Kidney epithelial cell (primary cell): ENCODE measurements at regions not wholly inside any gene's neighbourhood (a gene's known extent, or its start where the extent isn't known, plus 50 kb on each side); places are given as distances from the start of the nearest gene placed in this dataset.

Experiments
- DNase-seq: peaks from one replicate; pipeline ENCODE4 v3.0.0-alpha.2; 2010; ENCODE audit warnings: low read depth
- H3K27me3 ChIP-seq: 2 replicates; pipeline ENCODE4 v1.6.0; 2011; ENCODE audit warnings: low read length; ENCODE audit not compliant: control insufficient read depth, insufficient read depth
- H3K36me3 ChIP-seq: 2 replicates; pipeline ENCODE4 v1.5.1; 2011; ENCODE audit warnings: low read length; ENCODE audit not compliant: control insufficient read depth, insufficient read depth
- H3K4me3 ChIP-seq: 2 replicates; pipeline ENCODE4 v1.5.1; 2011; ENCODE audit warnings: low read depth, mild to moderate bottlenecking, control low read depth, low read length
- TF ChIP-seq, protein P1 (sequence below): IDR thresholded peaks from 2 replicates; pipeline ENCODE4 v1.5.1; 2011; ENCODE audit warnings: mild to moderate bottlenecking, moderate library complexity, low read length, control low read depth, inconsistent platforms; ENCODE audit not compliant: insufficient read depth, poor library complexity, severe bottlenecking

GRCh38 chr16:64365448-64365931 is 756.4 kb downstream of the CDH11 start:
- Histone ChIP-seq H3K4me3 (no peak overlapping the region), H3K36me3 (no peaks in the 10 kb centered on the region), H3K27me3 (no peaks in the 10 kb centered on the region)
- TF ChIP-seq, protein P1, sequence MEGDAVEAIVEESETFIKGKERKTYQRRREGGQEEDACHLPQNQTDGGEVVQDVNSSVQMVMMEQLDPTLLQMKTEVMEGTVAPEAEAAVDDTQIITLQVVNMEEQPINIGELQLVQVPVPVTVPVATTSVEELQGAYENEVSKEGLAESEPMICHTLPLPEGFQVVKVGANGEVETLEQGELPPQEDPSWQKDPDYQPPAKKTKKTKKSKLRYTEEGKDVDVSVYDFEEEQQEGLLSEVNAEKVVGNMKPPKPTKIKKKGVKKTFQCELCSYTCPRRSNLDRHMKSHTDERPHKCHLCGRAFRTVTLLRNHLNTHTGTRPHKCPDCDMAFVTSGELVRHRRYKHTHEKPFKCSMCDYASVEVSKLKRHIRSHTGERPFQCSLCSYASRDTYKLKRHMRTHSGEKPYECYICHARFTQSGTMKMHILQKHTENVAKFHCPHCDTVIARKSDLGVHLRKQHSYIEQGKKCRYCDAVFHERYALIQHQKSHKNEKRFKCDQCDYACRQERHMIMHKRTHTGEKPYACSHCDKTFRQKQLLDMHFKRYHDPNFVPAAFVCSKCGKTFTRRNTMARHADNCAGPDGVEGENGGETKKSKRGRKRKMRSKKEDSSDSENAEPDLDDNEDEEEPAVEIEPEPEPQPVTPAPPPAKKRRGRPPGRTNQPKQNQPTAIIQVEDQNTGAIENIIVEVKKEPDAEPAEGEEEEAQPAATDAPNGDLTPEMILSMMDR, result no peak
- DNase-seq, result no peak

- H3K4me3 ChIP-seq, result no peak overlapping the region
These were observed 757.0 kb downstream of the CDH11 start for GRCh38 chr16:64364894-64365293.

DNA sequence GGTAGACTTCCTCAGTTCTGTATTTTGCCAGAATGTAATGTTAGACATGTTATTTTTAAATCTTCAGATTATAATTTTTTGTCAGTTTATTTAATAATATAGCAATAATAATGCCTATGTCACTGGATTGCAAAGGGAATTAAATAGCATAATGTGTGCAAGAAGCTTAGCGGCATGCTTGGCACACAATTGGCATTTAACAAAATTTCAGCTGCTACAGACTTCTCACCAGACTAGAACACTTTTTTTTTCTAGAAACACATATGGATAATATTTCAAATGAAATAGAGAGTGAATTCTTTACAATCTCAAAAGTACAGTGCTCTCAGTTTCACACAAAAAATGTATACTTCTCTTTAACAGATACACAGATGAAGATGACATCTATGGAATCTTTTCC is 757.4 kb downstream of the CDH11 start:
- Histone ChIP-seq H3K27me3 (no peaks in the 10 kb centered on the region), H3K4me3 (no peak overlapping the region), H3K36me3 (no peaks in the 10 kb centered on the region)
- TF ChIP-seq, protein P1, result no peak
- no peak for DNase-seq

More at GRCh38 chr16:64364894-64365293, 757.0 kb downstream of the CDH11 start:
- DNase-seq, result no peak
- Histone ChIP-seq H3K36me3 (no peaks in the 10 kb centered on the region), H3K27me3 (no peaks in the 10 kb centered on the region)
- TF ChIP-seq, protein P1, result no peak

- TF ChIP-seq, protein P1, result no peak
- H3K36me3 ChIP-seq, result no peaks in the 10 kb centered on the region
- no peak overlapping the region for H3K4me3 ChIP-seq
- no peaks in the 10 kb centered on the region for H3K27me3 ChIP-seq
- no peak for DNase-seq
These were observed 757.8 kb downstream of the CDH11 start for GRCh38 chr16:64364016-64364415.

DNA sequence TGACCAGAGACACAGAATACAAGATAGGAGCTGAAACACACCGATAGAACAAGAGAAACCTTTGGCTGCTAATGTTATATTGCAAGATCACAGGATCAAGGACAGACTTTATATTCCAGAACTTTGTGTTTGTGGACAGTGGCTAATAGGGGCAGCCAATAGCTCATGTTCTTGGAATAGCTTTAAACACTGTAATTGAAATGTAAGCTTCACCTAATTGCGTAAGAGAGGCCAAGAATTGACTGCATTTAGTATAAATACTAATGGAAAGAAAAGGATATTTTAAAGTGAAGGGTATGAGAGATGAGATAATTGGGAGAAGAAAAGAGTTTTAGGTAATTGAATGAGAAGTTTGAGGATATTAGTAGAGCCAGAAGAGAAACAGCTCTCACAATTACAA is 758.8 kb downstream of the CDH11 start:
- Histone ChIP-seq H3K27me3 (no peaks in the 10 kb centered on the region), H3K4me3 (no peak overlapping the region), H3K36me3 (no peaks in the 10 kb centered on the region)
- TF ChIP-seq, protein P1, result no peak
- DNase-seq, result no peak

- no peaks in the 10 kb centered on the region for H3K36me3 ChIP-seq
- H3K27me3 ChIP-seq, result no peaks in the 10 kb centered on the region
- no peak overlapping the region for H3K4me3 ChIP-seq
- peak; percentile 37 for DNase-seq
- TF ChIP-seq, protein P1, result no peak
These were observed 759.7 kb downstream of the CDH11 start for GRCh38 chr16:64362193-64362592.
